GM21515 (cell line): ENCODE measurements at regions not wholly inside any gene's neighbourhood (a gene's known extent, or its start where the extent isn't known, plus 50 kb on each side); places are given as distances from the start of the nearest gene placed in this dataset.
"Not testable (repeated sequence)": the region's sequence is repeated elsewhere in the genome, so short reads cannot be mapped to it uniquely, and the experiment has no call there.

Experiments used
- ATAC-seq: cut with Tn5 transposase; IDR thresholded peaks from one replicate; pipeline ENCODE4 v1.9.1; 2021; ENCODE audit not compliant: unreplicated experiment

DNA sequence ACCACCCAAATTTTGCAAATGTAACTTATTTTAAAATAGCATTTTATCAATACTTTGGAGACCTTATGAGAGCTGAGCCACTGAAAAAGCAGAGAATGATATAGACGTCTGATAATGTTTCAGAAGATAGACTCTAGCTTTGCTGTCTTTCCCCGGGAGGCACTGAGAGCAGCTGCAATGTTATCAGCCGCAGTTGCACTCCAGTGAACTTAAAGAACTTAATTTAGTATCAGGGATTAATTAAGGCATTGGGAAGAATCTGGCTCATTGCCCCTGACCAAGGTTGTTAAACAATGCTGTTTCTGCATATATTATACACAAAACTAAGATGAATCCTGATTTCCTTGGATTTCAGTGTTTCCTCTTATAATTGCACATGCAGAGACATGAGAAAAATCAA is 75.7 kb upstream of the SGCG start:
- no peak for ATAC-seq

GRCh38 chr13:23107665-23108064 is 73.1 kb upstream of the SGCG start:
- ATAC-seq: no peak

DNA sequence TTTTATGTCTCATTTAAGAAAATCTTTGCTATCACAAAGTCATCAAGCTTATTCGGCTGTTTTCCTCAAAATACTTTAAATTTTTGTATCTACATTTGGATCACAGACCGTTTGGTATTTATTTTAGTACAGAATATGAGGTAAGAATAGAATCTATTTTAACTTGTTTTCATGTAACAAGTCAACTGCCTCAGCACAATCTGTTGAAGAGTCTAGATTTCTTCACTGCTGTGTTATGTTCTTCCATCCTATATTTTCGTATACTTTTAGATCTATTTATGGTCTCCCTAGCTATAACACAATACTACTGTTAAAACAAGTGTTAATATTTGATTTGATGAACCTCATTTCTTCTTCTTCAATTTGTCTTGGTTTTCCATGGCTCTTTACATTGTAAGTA is 61.6 kb upstream of the SGCG start:
- ATAC-seq: no peak

DNA sequence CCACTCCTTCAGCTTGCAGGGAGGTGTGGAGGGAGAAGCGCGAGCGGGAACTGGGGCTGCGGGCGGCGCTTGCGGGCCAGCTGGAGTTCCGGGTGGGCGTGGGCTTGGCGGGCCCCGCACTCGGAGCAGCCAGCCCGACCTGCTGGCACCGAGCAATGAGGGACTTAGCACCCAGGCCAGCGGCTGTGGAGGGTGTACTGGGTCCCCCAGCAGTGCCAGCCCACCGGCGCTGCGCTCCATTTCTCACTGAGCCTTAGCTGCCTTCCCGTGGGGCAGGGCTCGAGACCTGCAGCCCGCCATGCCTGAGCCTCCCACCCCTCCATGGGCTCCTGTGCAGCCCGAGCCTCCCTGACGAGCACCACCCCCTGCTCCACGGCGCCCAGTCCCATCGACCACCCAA is 53.2 kb upstream of the SGCG start:
- not testable (repeated sequence) for ATAC-seq

DNA sequence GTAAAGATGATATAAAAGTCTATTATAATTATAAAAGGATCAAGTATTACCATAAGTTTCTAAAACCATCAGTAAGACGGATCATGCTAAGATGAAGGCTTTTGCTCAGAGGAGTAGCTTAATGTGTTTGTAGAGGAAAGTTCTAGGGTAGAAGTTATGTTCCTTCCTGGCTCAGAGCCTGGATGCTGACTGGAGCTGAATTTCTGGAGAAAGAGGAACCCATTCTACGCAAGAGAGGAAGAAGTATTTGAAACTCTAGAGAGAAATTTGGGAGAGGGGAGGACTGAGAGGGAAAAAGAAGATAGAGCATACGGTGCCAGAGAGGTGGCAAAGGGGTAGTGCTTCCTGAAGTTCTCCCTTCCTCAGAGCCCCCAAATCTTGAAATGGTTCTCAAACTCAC is 51.4 kb upstream of the SGCG start:
- no peak for ATAC-seq
